GM12892 (cell line): ENCODE measurements at regions not wholly inside any gene's neighbourhood (a gene's known extent, or its start where the extent isn't known, plus 50 kb on each side); places are given as distances from the start of the nearest gene placed in this dataset.

Experiments
- POLR2A ChIP-seq: IDR thresholded peaks from 2 replicates; pipeline ENCODE4 v1.6.1; 2011; ENCODE audit warnings: low read depth, low read length, control low read depth
- POLR2AphosphoS5 ChIP-seq: IDR thresholded peaks from 2 replicates; pipeline ENCODE4 v1.6.1; 2011; ENCODE audit warnings: low read depth, low read length, control low read depth
- TAF1 ChIP-seq: IDR thresholded peaks from 2 replicates; pipeline ENCODE4 v1.6.1; 2011; ENCODE audit warnings: low read depth, mild to moderate bottlenecking, control low read depth, low read length, borderline replicate concordance

GRCh38 chr5:74954919-74955318, 88.7 kb upstream of the FAM169A start:
- TF ChIP-seq POLR2A (no peak), POLR2AphosphoS5 (no peak), TAF1 (no peak)
